K562 (cell line): ENCODE measurements at regions not wholly inside any gene's neighbourhood (a gene's known extent, or its start where the extent isn't known, plus 50 kb on each side); places are given as distances from the start of the nearest gene placed in this dataset.

Experiments used
- ATAC-seq: fragments of 200-7000 bp; cut with Tn5 transposase; 3 replicates; pipeline ENCODE4 v1.9.1; 2020; ENCODE audit warnings: moderate library complexity
- BruUV-seq: library from RNA; stranded (reverse); fragments of 400-500 nt; replicated peaks from 2 replicates; lab custom pipeline; 2021; lab: Mats Ljungman, UMichigan
- CTCF ChIA-PET: fragments of 300-600 bp; formaldehyde crosslinking; extraction: SDS; loops from one replicate; lab custom pipeline; 2021; ENCODE audit warnings: low intra/inter-chr PET ratio; lab: Yijun Ruan, JAX
- POLR2A ChIA-PET: fragments of 300-600, 350-650 bp; sonication (Branson Sonifier 250); formaldehyde crosslinking; extraction: SDS; loops from one replicate; lab custom pipeline; 2021; ENCODE audit warnings: antibody characterized with exemption, inconsistent platforms; lab: Yijun Ruan, JAX
- DNase-seq, 4 experiments: peaks; one replicate each; pipeline versions ENCODE4 v3.0.0 to v3.0.0-alpha.2; 2011 to 2018; ENCODE audit warnings: low spot score in 3 of 4, mixed read lengths in 3 of 4; ENCODE audit errors: extremely low read depth in 1 of 4
- FAIRE-seq: peaks from 2 replicates; lab custom pipeline; 2011; peaks lifted over from hg19 to GRCh38; lab: Jason Lieb, UNC
- H2AFZ ChIP-seq: 2 replicates; pipeline ENCODE4 v1.6.0; 2011; ENCODE audit warnings: low read depth, low read length, control low read depth, inconsistent platforms
- H3K27ac ChIP-seq: fragments of 200-600 bp; 3 replicates; pipeline ENCODE4 v1.8.0; 2011; ENCODE audit warnings: low read depth, mild to moderate bottlenecking, control low read depth, inconsistent platforms, low read length, moderate library complexity, mixed read lengths; ENCODE audit errors: extremely low read depth
- H3K27me3 ChIP-seq, 2 experiments: fragments of 300-600 bp in 1 of 2; 2 replicates in 1 of 2; 3 replicates in 1 of 2; pipeline versions ENCODE4 v1.6.0 to v1.8.0; 2011; ENCODE audit warnings: inconsistent platforms in 2 of 2, low read length in 2 of 2, mild to moderate bottlenecking in 1 of 2, mixed read lengths in 1 of 2, moderate library complexity in 1 of 2; ENCODE audit not compliant: control insufficient read depth in 2 of 2, insufficient read depth in 2 of 2
- H3K36me3 ChIP-seq: fragments of 300-600 bp; 3 replicates; pipeline ENCODE4 v1.8.0; 2011; ENCODE audit warnings: mild to moderate bottlenecking, low read length, inconsistent platforms; ENCODE audit not compliant: control insufficient read depth, insufficient read depth
- H3K4me1 ChIP-seq, 2 experiments: fragments of 200-600 bp in 1 of 2; replicated peaks in 1 of 2; 2 replicates in 1 of 2; 3 replicates in 1 of 2; pipeline versions ENCODE4 v1.5.1 to v1.8.0; 2011; ENCODE audit warnings: inconsistent platforms in 2 of 2, low read length in 2 of 2, mild to moderate bottlenecking in 1 of 2, mixed read lengths in 1 of 2, moderate library complexity in 1 of 2; ENCODE audit not compliant: control insufficient read depth in 2 of 2, insufficient read depth in 2 of 2
- H3K4me2 ChIP-seq: 2 replicates; pipeline ENCODE4 v1.6.1; 2011; ENCODE audit warnings: low read length, control low read depth, inconsistent platforms, mixed read lengths; ENCODE audit not compliant: insufficient read depth
- H3K4me3 ChIP-seq: fragments of 200-600 bp; sonication (generic), shearing (Covaris generic); 2 replicates; pipeline ENCODE4 v1.5.1; 2016; ENCODE audit warnings: control low read depth, inconsistent platforms
- H3K79me2 ChIP-seq: fragments of 200-600 bp; 3 replicates; pipeline ENCODE4 v1.8.0; 2011; ENCODE audit warnings: low read length, inconsistent platforms; ENCODE audit not compliant: control insufficient read depth, insufficient read depth
- H3K9ac ChIP-seq, 2 experiments: 2 replicates each; pipeline versions ENCODE4 v1.6.0 to v1.6.1; 2011; ENCODE audit warnings: low read depth in 2 of 2, low read length in 2 of 2, control low read depth in 1 of 2, inconsistent platforms in 1 of 2, mild to moderate bottlenecking in 1 of 2, mixed read lengths in 1 of 2; ENCODE audit not compliant: insufficient read depth in 1 of 2
- H3K9me1 ChIP-seq: one replicate; pipeline ENCODE4 v1.6.0; 2011; ENCODE audit warnings: inconsistent platforms, mild to moderate bottlenecking, low read length, moderate library complexity; ENCODE audit not compliant: control insufficient read depth, insufficient read depth
- H3K9me3 ChIP-seq: replicated peaks from 2 replicates; pipeline ENCODE4 v1.5.1; 2011; ENCODE audit warnings: low read depth, low read length, inconsistent platforms; ENCODE audit not compliant: control insufficient read depth, insufficient read depth
- H4K20me1 ChIP-seq: replicated peaks from 2 replicates; pipeline ENCODE4 v1.6.1; 2011; ENCODE audit warnings: low read length, inconsistent platforms, mixed read lengths; ENCODE audit not compliant: control insufficient read depth, insufficient read depth
- BACH1 ChIP-seq: fragments of 200-800 bp; sonication (Bioruptor generic); IDR thresholded peaks from 2 replicates; pipeline ENCODE4 v1.6.1; 2016; ENCODE audit warnings: missing genetic modification characterization, missing compliant biosample characterization
- CREB3L1 ChIP-seq: fragments of 450-650 bp; IDR thresholded peaks from 2 replicates; pipeline ENCODE4 v1.6.1; 2014; ENCODE audit warnings: low read depth, mild to moderate bottlenecking, moderate library complexity, borderline replicate concordance
- CSDE1 ChIP-seq, 2 experiments: fragments of 450-650 bp; IDR thresholded peaks; 2 replicates each; pipeline ENCODE4 v1.6.1; 2016; ENCODE audit warnings: mild to moderate bottlenecking in 1 of 2
- CXXC5 ChIP-seq: fragments of 250-450 bp; sonication (Bioruptor Pico); IDR thresholded peaks from 2 replicates; pipeline ENCODE4 v1.8.0; 2022; ENCODE audit warnings: inconsistent platforms, mild to moderate bottlenecking, moderate library complexity
- MTA3 ChIP-seq: fragments of 450-650 bp; formaldehyde crosslinking; IDR thresholded peaks from 2 replicates; pipeline ENCODE4 v1.6.1; 2017; ENCODE audit warnings: mild to moderate bottlenecking, borderline replicate concordance
- NFIX ChIP-seq: fragments of 250-450 bp; sonication (Bioruptor Pico); IDR thresholded peaks from 2 replicates; pipeline ENCODE4 v1.4.0; 2020; ENCODE audit warnings: low read depth, mild to moderate bottlenecking, moderate library complexity
- PREB ChIP-seq: sonication (generic); formaldehyde crosslinking; IDR thresholded peaks from 2 replicates; pipeline ENCODE4 v1.8.1; 2023; ENCODE audit warnings: mild to moderate bottlenecking, missing genetic modification reagents
- RFX5 ChIP-seq: IDR thresholded peaks from 2 replicates; pipeline ENCODE4 v1.6.1; 2011; ENCODE audit warnings: low read depth, mild to moderate bottlenecking, improper control_type of control experiment, low read length
- TEAD2 ChIP-seq: fragments of 450-650 bp; IDR thresholded peaks from 2 replicates; pipeline ENCODE4 v1.6.1; 2016; ENCODE audit warnings: missing genetic modification characterization, control low read depth, missing compliant biosample characterization
- ZBTB2 ChIP-seq: fragments of 450-650 bp; IDR thresholded peaks from 2 replicates; pipeline ENCODE4 v1.6.1; 2016; ENCODE audit warnings: antibody characterized with exemption
- ZEB2 ChIP-seq: fragments of 450-650 bp; IDR thresholded peaks from 2 replicates; pipeline ENCODE4 v1.6.1; 2016
- ZFP1 ChIP-seq: fragments of 450-650 bp; formaldehyde crosslinking; IDR thresholded peaks from 2 replicates; pipeline ENCODE4 v1.4.0; 2020; ENCODE audit warnings: mild to moderate bottlenecking, mixed read lengths
- ZKSCAN3 ChIP-seq: fragments of 250-450 bp; sonication (Bioruptor Pico); IDR thresholded peaks from 2 replicates; pipeline ENCODE4 v1.4.0; 2020
- ZSCAN29 ChIP-seq: fragments of 450-650 bp; IDR thresholded peaks from 2 replicates; pipeline ENCODE4 v1.6.1; 2017
- WGBS: fragments of 100-300 bp; shearing (Covaris generic); methylation state at CpG from one replicate; pipeline ENCODE4 v1.1.6; 2016; ENCODE audit warnings: low coverage, mixed read lengths; ENCODE audit not compliant: insufficient coverage; ENCODE audit errors: missing lambda C conversion rate; 5-methylcytosine and 5-hydroxymethylcytosine counted together
- in situ Hi-C: fragments of 300-500 bp; cut with MboI; formaldehyde crosslinking; loops from 4 replicates; pipeline ENCODE4 v1.15.0; 2018; ENCODE audit warnings: inconsistent platforms, mixed read lengths
- intact Hi-C: fragments of 100-400 bp; cut with micrococcal nuclease; formaldehyde crosslinking; loops from 2 replicates; pipeline ENCODE4 v1.14.2; 2022

GRCh38 chr2:223460774-223461211, 141.4 kb downstream of the SCG2 start:
- Histone ChIP-seq H3K27ac (no peak overlapping the region), H3K4me1 (no peaks in the 10 kb centered on the region), H3K9ac (no peak overlapping the region), H3K4me2 (no peak overlapping the region), H3K9me1 (no peaks in the 10 kb centered on the region), H3K36me3 (no peaks in the 10 kb centered on the region), H4K20me1 (no peaks in the 10 kb centered on the region), H3K4me3 (no peak overlapping the region), H3K9me3 (no peaks in the 10 kb centered on the region), H3K79me2 (no peaks in the 10 kb centered on the region), H3K27me3 (no peaks in the 10 kb centered on the region), H2AFZ (no peak overlapping the region)
- DNase-seq = no peak
- in situ Hi-C loops = no loop called here
- no peak for ATAC-seq
- FAIRE-seq = no peak
- intact Hi-C loops = no loop called here
- ChIA-PET CTCF (no interaction called here), POLR2A (no interaction called here)
- no TSS peak for BruUV-seq
- no peak for TF ChIP-seq TEAD2 (tag)
- no peak for TF ChIP-seq ZKSCAN3 (CRISPR knock-in tag)
- TF ChIP-seq NFIX = no peak

- intact Hi-C loops = no loop called here
- no peaks in the 10 kb centered on the region for H3K9me1 ChIP-seq
- DNase-seq (no peak), FAIRE-seq (no peak), ATAC-seq (no peak)
- in situ Hi-C loops = no loop called here
- H3K79me2 ChIP-seq = no peaks in the 10 kb centered on the region
- no peaks in the 10 kb centered on the region for H3K27me3 ChIP-seq
- H4K20me1 ChIP-seq = no peaks in the 10 kb centered on the region
- ChIA-PET POLR2A (no interaction called here), CTCF (no interaction called here)
- H3K4me1 ChIP-seq = no peaks in the 10 kb centered on the region
- no peak overlapping the region for H2AFZ ChIP-seq
- no peaks in the 10 kb centered on the region for H3K36me3 ChIP-seq
- no peak overlapping the region for H3K9ac ChIP-seq
- no TSS peak for BruUV-seq
- H3K27ac ChIP-seq = no peak overlapping the region
- no peak overlapping the region for H3K4me2 ChIP-seq
- WGBS = 0% methylated on average over 2 of the region's 2 CpGs
- H3K9me3 ChIP-seq = no peaks in the 10 kb centered on the region
- H3K4me3 ChIP-seq = no peak overlapping the region
- TF ChIP-seq ZBTB2 (no peak), BACH1 (tag) (no peak), MTA3 (no peak), ZSCAN29 (no peak), RFX5 (no peak), PREB (no peak), ZFP1 (CRISPR knock-in tag) (no peak), CSDE1 (IDR thresholded peaks at IDR 0.05) (no peak), CREB3L1 (no peak), CXXC5 (no peak), ZEB2 (no peak)
These were observed 138.1 kb downstream of the SCG2 start for GRCh38 chr2:223464071-223464470.
